OCI-LY7 (cell line): ENCODE measurements at regions not wholly inside any gene's neighbourhood (a gene's known extent, or its start where the extent isn't known, plus 50 kb on each side); places are given as distances from the start of the nearest gene placed in this dataset.

Experiments used
- BruUV-seq: library from RNA; stranded (reverse); fragments of 400-500 nt; replicated peaks from 2 replicates; lab custom pipeline; 2021; lab: Mats Ljungman, UMichigan
- CTCF ChIA-PET: fragments of 300-600 bp; sonication (Branson Sonifier 250); formaldehyde crosslinking; loops from one replicate; lab custom pipeline; 2022; ENCODE audit warnings: antibody characterized with exemption; ENCODE audit not compliant: unreplicated experiment; lab: Charles Lee
- POLR2A ChIA-PET: fragments of 300-600 bp; sonication (Branson Sonifier 250); formaldehyde crosslinking; loops from one replicate; lab custom pipeline; 2022; ENCODE audit warnings: antibody characterized with exemption; lab: Charles Lee
- DNase-seq: peaks from one replicate; pipeline ENCODE4 v3.0.0-alpha.2; 2015; ENCODE audit warnings: low spot score
- H2AFZ ChIP-seq: fragments of 200-600 bp; sonication (generic), shearing (Covaris generic); 2 replicates; pipeline ENCODE4 v1.6.1; 2014; ENCODE audit warnings: mild to moderate bottlenecking, antibody characterized with exemption, low read length, moderate library complexity
- H3K27ac ChIP-seq: fragments of 200-600 bp; sonication (generic); 2 replicates; pipeline ENCODE4 v1.5.1; 2014; ENCODE audit warnings: mixed run types, low read depth, mild to moderate bottlenecking, moderate library complexity, low read length, inconsistent platforms; ENCODE audit not compliant: poor library complexity, severe bottlenecking
- H3K36me3 ChIP-seq: fragments of 200-600 bp; sonication (generic); 2 replicates; pipeline ENCODE4 v1.6.1; 2014; ENCODE audit warnings: mild to moderate bottlenecking, antibody characterized with exemption, low read length, moderate library complexity, mixed read lengths; ENCODE audit not compliant: insufficient read depth
- H3K4me1 ChIP-seq: fragments of 200-600 bp; sonication (generic); 2 replicates; pipeline ENCODE4 v1.5.1; 2014; ENCODE audit warnings: mild to moderate bottlenecking, low read length; ENCODE audit not compliant: insufficient read depth, poor library complexity, severe bottlenecking
- H3K4me2 ChIP-seq: fragments of 200-600 bp; sonication (generic); 2 replicates; pipeline ENCODE4 v1.6.1; 2014; ENCODE audit warnings: mild to moderate bottlenecking, low read length
- H3K4me3 ChIP-seq: fragments of 200-600 bp; sonication (generic); 2 replicates; pipeline ENCODE4 v1.5.1; 2014; ENCODE audit warnings: mild to moderate bottlenecking, low read depth, low read length; ENCODE audit not compliant: poor library complexity, severe bottlenecking
- H3K79me2 ChIP-seq: fragments of 200-600 bp; sonication (generic); 2 replicates; pipeline ENCODE4 v1.6.1; 2016; ENCODE audit warnings: low read depth, mild to moderate bottlenecking, low read length, moderate library complexity, mixed read lengths; ENCODE audit not compliant: insufficient read depth
- H3K9me2 ChIP-seq: fragments of 200-600 bp; sonication (generic); 2 replicates; pipeline ENCODE4 v1.6.1; 2016; ENCODE audit warnings: mild to moderate bottlenecking, low read length, mixed read lengths; ENCODE audit not compliant: insufficient read depth
- H3K9me3 ChIP-seq: fragments of 200-600 bp; sonication (generic); 2 replicates; pipeline ENCODE4 v1.6.1; 2014; ENCODE audit warnings: mild to moderate bottlenecking, mixed run types, low read length, mixed read lengths
- H4K20me1 ChIP-seq: fragments of 200-600 bp; sonication (generic); 2 replicates; pipeline ENCODE4 v1.6.1; 2014; ENCODE audit warnings: mild to moderate bottlenecking, antibody characterized with exemption, low read length, moderate library complexity, mixed read lengths; ENCODE audit not compliant: insufficient read depth
- CTCF ChIP-seq: fragments of 200-600 bp; sonication (generic); conservative IDR thresholded peaks from 2 replicates; pipeline ENCODE4 v1.5.1; 2014; ENCODE audit warnings: mild to moderate bottlenecking, antibody characterized with exemption, low read length, moderate library complexity, mixed read lengths
- EZH2phosphoT487 ChIP-seq: fragments of 200-600 bp; sonication (generic); IDR thresholded peaks from 2 replicates; pipeline ENCODE4 v1.6.1; 2018; ENCODE audit warnings: low read depth, borderline replicate concordance, mild to moderate bottlenecking, mixed run types, antibody characterized with exemption, low read length, moderate library complexity, mixed read lengths
- intact Hi-C: fragments of 100-400 bp; cut with micrococcal nuclease; formaldehyde crosslinking; loops from one replicate; pipeline ENCODE4 v1.10.0; 2022; ENCODE audit not compliant: unreplicated experiment

GRCh38 chr5:1998716-1999317, 116.1 kb upstream of the IRX4 start:
- no peak overlapping the region for H3K4me2 ChIP-seq
- no peaks in the 10 kb centered on the region for H3K9me2 ChIP-seq
- intact Hi-C loops = no loop called here
- H3K36me3 ChIP-seq = no peaks in the 10 kb centered on the region
- H3K4me3 ChIP-seq = no peak overlapping the region
- no peak overlapping the region for H3K27ac ChIP-seq
- no peaks in the 10 kb centered on the region for H3K79me2 ChIP-seq
- no TSS peak for BruUV-seq
- H3K4me1 ChIP-seq = no peaks in the 10 kb centered on the region
- CTCF ChIA-PET = no interaction called here
- DNase-seq = no peak
- no peaks in the 10 kb centered on the region for H4K20me1 ChIP-seq
- no peak overlapping the region for H2AFZ ChIP-seq
- TF ChIP-seq EZH2phosphoT487 = no peak
- no peak for TF ChIP-seq CTCF
- POLR2A ChIA-PET = no interaction called here
- H3K9me3 ChIP-seq = no peaks in the 10 kb centered on the region

GRCh38 chr5:1998348-1998669, 115.6 kb upstream of the IRX4 start:
- no peaks in the 10 kb centered on the region for H3K79me2 ChIP-seq

More at GRCh38 chr5:1998348-1998669, 115.6 kb upstream of the IRX4 start:
- no TSS peak for BruUV-seq
- TF ChIP-seq EZH2phosphoT487 = no peak
- no peak for TF ChIP-seq CTCF
- no peaks in the 10 kb centered on the region for H4K20me1 ChIP-seq
- intact Hi-C loops = no loop called here
- H3K9me2 ChIP-seq = no peaks in the 10 kb centered on the region
- H3K4me3 ChIP-seq = no peak overlapping the region
- H3K9me3 ChIP-seq = no peaks in the 10 kb centered on the region
- no peak for DNase-seq
- no peak overlapping the region for H3K4me2 ChIP-seq
- H3K27ac ChIP-seq = no peak overlapping the region
- H2AFZ ChIP-seq = no peak overlapping the region
- H3K36me3 ChIP-seq = no peaks in the 10 kb centered on the region
- no peaks in the 10 kb centered on the region for H3K4me1 ChIP-seq
- ChIA-PET POLR2A (no interaction called here), CTCF (no interaction called here)
